H1 (cell line): ENCODE measurements at regions not wholly inside any gene's neighbourhood (a gene's known extent, or its start where the extent isn't known, plus 50 kb on each side); places are given as distances from the start of the nearest gene placed in this dataset.

Experiments used
- BCL11A ChIP-seq, 2 experiments: IDR thresholded peaks; one replicate each; pipeline ENCODE4 v1.6.1; 2011; ENCODE audit warnings: low read depth in 2 of 2, low read length in 2 of 2, mild to moderate bottlenecking in 2 of 2
- CHD1 ChIP-seq: IDR thresholded peaks from 2 replicates; pipeline ENCODE4 v1.6.1; 2012; ENCODE audit warnings: low read depth, low read length, improper control_type of control experiment
- E2F6 ChIP-seq: IDR thresholded peaks from 2 replicates; pipeline ENCODE4 v1.6.1; 2012; ENCODE audit warnings: inconsistent platforms
- TF ChIP-seq, protein P1 (sequence below): IDR thresholded peaks from 2 replicates; pipeline ENCODE4 v1.6.1; 2011; ENCODE audit warnings: low read depth, mild to moderate bottlenecking, low read length; ENCODE audit not compliant: insufficient read depth

GRCh38 chr3:69494185-69494584 lies 108.3 kb upstream of the FRMD4B start (continued):
- no peak for TF ChIP-seq CHD1
- TF ChIP-seq E2F6: no peak
- TF ChIP-seq, protein P1, sequence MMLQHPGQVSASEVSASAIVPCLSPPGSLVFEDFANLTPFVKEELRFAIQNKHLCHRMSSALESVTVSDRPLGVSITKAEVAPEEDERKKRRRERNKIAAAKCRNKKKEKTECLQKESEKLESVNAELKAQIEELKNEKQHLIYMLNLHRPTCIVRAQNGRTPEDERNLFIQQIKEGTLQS: no peak
- no peak for TF ChIP-seq BCL11A (IDR thresholded peaks at IDR 0.05; ENCODE audit: low read depth in 2 of 2, low read length in 2 of 2)
